MM.1S (cell line): ENCODE measurements at regions not wholly inside any gene's neighbourhood (a gene's known extent, or its start where the extent isn't known, plus 50 kb on each side); places are given as distances from the start of the nearest gene placed in this dataset.

ENCODE experiments used
- CTCF ChIP-seq: fragments of 300-600 bp; sonication (generic); IDR thresholded peaks from 2 replicates; pipeline ENCODE4 v1.5.1; 2016; ENCODE audit warnings: antibody characterized with exemption, low read length, mixed read lengths
- EZH2 ChIP-seq: fragments of 300-600 bp; sonication (generic); optimal IDR thresholded peaks from 2 replicates; pipeline ENCODE3; 2017; ENCODE audit warnings: low read depth, mild to moderate bottlenecking, antibody characterized with exemption, low read length, mixed read lengths

DNA sequence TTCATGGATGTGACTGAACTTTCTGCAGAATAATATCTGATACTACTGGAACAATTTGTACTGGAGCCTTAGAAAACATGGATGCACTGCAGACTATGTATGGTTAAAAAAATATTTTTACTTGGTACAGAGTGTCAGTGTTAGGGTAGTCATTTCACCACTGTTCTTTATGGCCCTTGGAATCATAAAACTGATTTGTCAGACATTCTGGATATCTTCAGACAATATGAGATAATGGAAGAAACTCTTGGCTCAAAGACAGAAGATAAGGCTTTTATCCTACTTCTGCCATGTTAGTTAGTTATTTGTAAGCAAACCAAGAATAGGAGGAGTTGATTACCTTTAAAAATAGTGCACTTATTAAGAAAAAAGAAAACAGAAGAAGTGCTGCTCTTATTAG, 209.4 kb downstream of the LRIG3 start:
- TF ChIP-seq CTCF (no peak), EZH2 (no peak)
